DND-41 (cell line): ENCODE measurements at regions not wholly inside any gene's neighbourhood (a gene's known extent, or its start where the extent isn't known, plus 50 kb on each side); places are given as distances from the start of the nearest gene placed in this dataset.

ENCODE experiments used
- CTCF ChIP-seq: IDR thresholded peaks from 2 replicates; pipeline ENCODE4 v1.5.1; 2012; ENCODE audit warnings: borderline replicate concordance, low read length, moderate library complexity, mild to moderate bottlenecking; ENCODE audit not compliant: poor library complexity, severe bottlenecking; ENCODE audit errors: extremely low read depth
- EZH2 ChIP-seq: IDR thresholded peaks from 3 replicates; pipeline ENCODE4 v1.6.1; 2012; ENCODE audit warnings: borderline replicate concordance, low read depth, mild to moderate bottlenecking, moderate library complexity, low read length, inconsistent platforms; ENCODE audit not compliant: severe bottlenecking

DNA sequence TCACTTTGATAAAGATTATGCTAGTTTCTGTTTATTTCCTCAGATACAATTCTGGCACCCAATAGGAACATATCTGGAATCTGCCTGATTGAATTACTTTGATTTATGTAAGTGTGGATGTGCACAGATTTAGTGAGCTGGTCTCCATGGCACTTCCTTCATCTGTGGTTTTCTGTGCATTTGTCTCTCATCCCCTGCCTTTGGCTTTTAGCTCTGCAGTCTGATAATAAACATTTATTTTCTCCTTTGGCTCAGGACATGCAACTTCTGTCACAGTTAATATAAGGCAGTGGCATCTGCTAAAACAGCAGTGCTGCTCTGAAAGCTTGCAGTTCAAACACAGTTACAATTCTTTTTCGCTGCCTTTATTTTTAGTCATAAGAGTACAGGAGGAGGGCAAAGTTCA is 273.7 kb upstream of the CHRM2 start:
- TF ChIP-seq CTCF = no peak
- no peak for TF ChIP-seq EZH2
